Suprapubic skin (tissue), 3 donors: ENCODE measurements at regions not wholly inside any gene's neighbourhood (a gene's known extent, or its start where the extent isn't known, plus 50 kb on each side); places are given as distances from the start of the nearest gene placed in this dataset.

ENCODE experiments used
- POLR2A ChIP-seq, 2 donors: fragments of 450-650 bp; IDR thresholded peaks; one replicate each; pipeline ENCODE4 v1.6.1; 2017; ENCODE audit warnings: antibody characterized with exemption in 2 of 2, mild to moderate bottlenecking in 2 of 2, moderate library complexity in 2 of 2
- TF ChIP-seq, protein P1 (sequence below), 2 donors: fragments of 200-600 bp in 1 of 2; fragments of 450-650 bp in 1 of 2; sonication (generic) in 1 of 2; IDR thresholded peaks; one replicate each; pipeline ENCODE4 v1.5.1; 2016 to 2019; ENCODE audit warnings: antibody characterized with exemption in 2 of 2, mild to moderate bottlenecking in 1 of 2, moderate library complexity in 1 of 2

DNA sequence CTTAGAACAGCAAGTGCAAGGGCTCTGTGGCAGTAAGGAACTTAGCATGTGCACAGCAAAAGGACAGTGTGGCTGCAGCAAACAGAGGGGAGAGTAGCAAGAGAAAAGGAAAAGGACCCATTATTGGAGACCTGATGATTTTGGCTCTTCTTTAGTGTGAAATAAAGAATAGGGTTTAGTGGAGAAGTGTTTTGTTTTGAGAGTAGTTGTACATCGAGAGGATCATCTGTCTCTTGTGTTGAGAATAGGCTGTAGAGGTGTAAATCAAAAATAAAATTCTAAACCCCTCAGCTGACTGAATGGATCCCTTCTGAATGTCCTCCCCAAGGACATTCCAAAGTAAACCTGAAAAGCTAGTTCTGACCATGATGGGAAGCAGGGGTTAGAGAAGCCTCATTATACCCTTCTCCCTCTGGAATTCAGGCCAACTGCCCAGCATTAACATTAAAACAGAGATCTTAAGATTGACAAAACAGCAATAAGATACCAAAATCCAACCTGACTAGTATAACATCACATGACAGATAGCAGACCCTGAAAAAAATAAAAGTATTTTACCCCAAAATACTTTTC lies 73.6 kb upstream of the OBI1 start:
- TF ChIP-seq, protein P1, sequence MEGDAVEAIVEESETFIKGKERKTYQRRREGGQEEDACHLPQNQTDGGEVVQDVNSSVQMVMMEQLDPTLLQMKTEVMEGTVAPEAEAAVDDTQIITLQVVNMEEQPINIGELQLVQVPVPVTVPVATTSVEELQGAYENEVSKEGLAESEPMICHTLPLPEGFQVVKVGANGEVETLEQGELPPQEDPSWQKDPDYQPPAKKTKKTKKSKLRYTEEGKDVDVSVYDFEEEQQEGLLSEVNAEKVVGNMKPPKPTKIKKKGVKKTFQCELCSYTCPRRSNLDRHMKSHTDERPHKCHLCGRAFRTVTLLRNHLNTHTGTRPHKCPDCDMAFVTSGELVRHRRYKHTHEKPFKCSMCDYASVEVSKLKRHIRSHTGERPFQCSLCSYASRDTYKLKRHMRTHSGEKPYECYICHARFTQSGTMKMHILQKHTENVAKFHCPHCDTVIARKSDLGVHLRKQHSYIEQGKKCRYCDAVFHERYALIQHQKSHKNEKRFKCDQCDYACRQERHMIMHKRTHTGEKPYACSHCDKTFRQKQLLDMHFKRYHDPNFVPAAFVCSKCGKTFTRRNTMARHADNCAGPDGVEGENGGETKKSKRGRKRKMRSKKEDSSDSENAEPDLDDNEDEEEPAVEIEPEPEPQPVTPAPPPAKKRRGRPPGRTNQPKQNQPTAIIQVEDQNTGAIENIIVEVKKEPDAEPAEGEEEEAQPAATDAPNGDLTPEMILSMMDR (IDR thresholded peaks at IDR 0.05) = no peak
- TF ChIP-seq POLR2A (IDR thresholded peaks at IDR 0.05) = no peak
